ENCODE measurements at regions not wholly inside any gene's neighbourhood (a gene's known extent, or its start where the extent isn't known, plus 50 kb on each side); places are given as distances from the start of the nearest gene placed in this dataset.

DNA sequence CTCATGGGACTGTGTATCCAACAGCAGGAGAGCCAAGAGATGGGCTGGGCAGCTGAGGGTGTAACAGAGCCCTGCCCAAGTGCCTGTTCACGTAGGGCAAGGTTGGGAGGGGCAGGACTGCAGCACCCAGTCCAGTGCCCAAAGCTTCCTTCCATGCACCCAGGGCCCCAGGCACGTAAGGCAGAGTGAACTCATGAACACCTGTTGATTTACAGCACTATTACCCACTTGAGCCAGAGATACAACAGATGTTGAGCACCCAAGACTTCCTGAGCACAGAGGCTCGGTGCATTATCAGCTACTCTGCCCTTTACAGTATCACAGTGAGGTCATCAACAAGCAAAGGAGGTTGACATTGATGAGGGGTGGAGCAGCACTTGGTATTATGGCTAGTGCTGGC lies 50.2 kb upstream of the FHL2 start:
- DNase-seq (ENCODE audit: low read depth): no peak

All from stimulated activated CD8-positive, alpha-beta memory T cell treated with anti-CD3 and anti-CD28 coated beads, Interleukin-12 subunit alpha, Interleukin-12 subunit beta, amount 100 ng/mL, for 4 hours (primary cell).